Effector memory CD8-positive, alpha-beta T cell (primary cell): ENCODE measurements at regions not wholly inside any gene's neighbourhood (a gene's known extent, or its start where the extent isn't known, plus 50 kb on each side); places are given as distances from the start of the nearest gene placed in this dataset.

Source experiments
- ATAC-seq: fragments of 150-1000 bp; cut with Tn5 transposase; replicated peaks from 2 replicates; pipeline ENCODE4 v1.10.0; 2021; ENCODE audit warnings: mild to moderate bottlenecking, moderate library complexity
- DNase-seq, 3 experiments: peaks; one replicate each; pipeline ENCODE4 v3.0.0; 2021
- H3K27ac Mint-ChIP-seq, 2 donors: one replicate each; pipeline ENCODE4 v1.8.0; 2022; ENCODE audit warnings: mild to moderate bottlenecking in 2 of 2, mixed read lengths in 2 of 2, moderate library complexity in 2 of 2
- H3K27me3 Mint-ChIP-seq, 2 donors: one replicate each; pipeline ENCODE4 v1.8.0; 2022; ENCODE audit warnings: mixed read lengths in 2 of 2
- H3K36me3 Mint-ChIP-seq: one replicate; pipeline ENCODE4 v1.8.0; 2022; ENCODE audit warnings: mild to moderate bottlenecking, moderate library complexity, mixed read lengths; ENCODE audit not compliant: insufficient read depth
- H3K4me1 Mint-ChIP-seq, 2 donors: one replicate each; pipeline ENCODE4 v1.8.0; 2022; ENCODE audit warnings: low read depth in 2 of 2, mixed read lengths in 2 of 2
- H3K4me3 Mint-ChIP-seq, 2 donors: one replicate each; pipeline ENCODE4 v1.8.0; 2022; ENCODE audit warnings: mild to moderate bottlenecking in 2 of 2, mixed read lengths in 2 of 2, moderate library complexity in 2 of 2
- H3K9me3 Mint-ChIP-seq, 2 donors: one replicate each; pipeline ENCODE4 v1.8.0; 2022; ENCODE audit warnings: mixed read lengths in 2 of 2

- Mint-ChIP-seq H3K27me3 (no peaks in the 10 kb centered on the region), H3K9me3 (no peaks in the 10 kb centered on the region), H3K27ac (no peak overlapping the region), H3K36me3 (no peaks in the 10 kb centered on the region), H3K4me3 (no peak overlapping the region), H3K4me1 (no peaks in the 10 kb centered on the region)
- DNase-seq: no peak
- ATAC-seq: no peak
These were observed 503.2 kb upstream of the FAM98A start for GRCh38 chr2:34102339-34102738.

GRCh38 chr2:34099377-34099776 is 500.3 kb upstream of the FAM98A start:
- no peaks in the 10 kb centered on the region for H3K9me3 Mint-ChIP-seq
- H3K27me3 Mint-ChIP-seq: no peaks in the 10 kb centered on the region
- no peaks in the 10 kb centered on the region for H3K36me3 Mint-ChIP-seq
- no peaks in the 10 kb centered on the region for H3K4me1 Mint-ChIP-seq
- ATAC-seq (no peak), DNase-seq (no peak)
- no peak overlapping the region for H3K4me3 Mint-ChIP-seq
- H3K27ac Mint-ChIP-seq: no peak overlapping the region

- no peak for ATAC-seq
- DNase-seq: no peak
- Mint-ChIP-seq H3K4me1 (peaks cover 0 to 7% of the 10 kb centered on the region in 2 donors), H3K4me3 (no peak overlapping the region), H3K9me3 (no peaks in the 10 kb centered on the region), H3K27me3 (no peaks in the 10 kb centered on the region), H3K36me3 (no peaks in the 10 kb centered on the region), H3K27ac (no peak overlapping the region)
These were observed 499.2 kb upstream of the FAM98A start for GRCh38 chr2:34098256-34098655.

GRCh38 chr2:34096562-34097171 is 497.6 kb upstream of the FAM98A start:
- DNase-seq (peak; percentile 19 to 29 (median 27)), ATAC-seq (peak; percentile 35)
- Mint-ChIP-seq H3K4me3 (no peak overlapping the region), H3K9me3 (no peaks in the 10 kb centered on the region), H3K27me3 (no peaks in the 10 kb centered on the region), H3K27ac (no peak overlapping the region), H3K36me3 (no peaks in the 10 kb centered on the region), H3K4me1 (peaks cover 0 to 7% of the 10 kb centered on the region in 2 donors)

GRCh38 chr2:34093790-34094189 is 494.7 kb upstream of the FAM98A start:
- Mint-ChIP-seq H3K27ac (no peak overlapping the region), H3K4me1 (peaks cover 0 to 7% of the 10 kb centered on the region in 2 donors), H3K4me3 (no peak overlapping the region), H3K9me3 (no peaks in the 10 kb centered on the region), H3K27me3 (peaks cover under 1 to 3% of the 10 kb centered on the region in 2 donors), H3K36me3 (no peaks in the 10 kb centered on the region)
- ATAC-seq: no peak
- no peak for DNase-seq

- no peak overlapping the region for H3K27ac Mint-ChIP-seq
- H3K4me3 Mint-ChIP-seq: no peak overlapping the region
- ATAC-seq: no peak
- peaks cover 2 to 5% of the 10 kb centered on the region in 2 donors for H3K9me3 Mint-ChIP-seq
- DNase-seq: no peak
- H3K36me3 Mint-ChIP-seq: no peaks in the 10 kb centered on the region
- H3K27me3 Mint-ChIP-seq: no peaks in the 10 kb centered on the region
- H3K4me1 Mint-ChIP-seq: no peaks in the 10 kb centered on the region
These were observed 471.1 kb upstream of the FAM98A start for GRCh38 chr2:34070196-34070595.

- ATAC-seq (no peak), DNase-seq (no peak)
- H3K4me1 Mint-ChIP-seq: no peaks in the 10 kb centered on the region
- no peaks in the 10 kb centered on the region for H3K27me3 Mint-ChIP-seq
- H3K27ac Mint-ChIP-seq: no peak overlapping the region
- H3K4me3 Mint-ChIP-seq: no peak overlapping the region
- no peaks in the 10 kb centered on the region for H3K36me3 Mint-ChIP-seq
- peaks cover 0 to 8% of the 10 kb centered on the region in 2 donors for H3K9me3 Mint-ChIP-seq
These were observed 470.5 kb upstream of the FAM98A start for GRCh38 chr2:34069604-34070003.

- Mint-ChIP-seq H3K36me3 (no peaks in the 10 kb centered on the region), H3K27ac (no peak overlapping the region), H3K27me3 (no peaks in the 10 kb centered on the region), H3K4me1 (no peaks in the 10 kb centered on the region), H3K4me3 (no peak overlapping the region), H3K9me3 (peaks cover 0 to 2% of the 10 kb centered on the region in 2 donors)
- ATAC-seq (no peak), DNase-seq (no peak)
These were observed 451.3 kb upstream of the FAM98A start for GRCh38 chr2:34050413-34050812.

- Mint-ChIP-seq H3K36me3 (no peaks in the 10 kb centered on the region), H3K4me1 (no peaks in the 10 kb centered on the region), H3K27ac (no peak overlapping the region), H3K27me3 (no peaks in the 10 kb centered on the region), H3K9me3 (peaks cover 5 to 8% of the 10 kb centered on the region in 2 donors), H3K4me3 (no peak overlapping the region)
- DNase-seq: no peak
- no peak for ATAC-seq
These were observed 446.1 kb upstream of the FAM98A start for GRCh38 chr2:34045101-34045655.

- no peaks in the 10 kb centered on the region for H3K9me3 Mint-ChIP-seq
- DNase-seq (no peak), ATAC-seq (no peak)
- H3K4me1 Mint-ChIP-seq: no peaks in the 10 kb centered on the region
- H3K27ac Mint-ChIP-seq: no peak overlapping the region
- H3K36me3 Mint-ChIP-seq: no peaks in the 10 kb centered on the region
- no peak overlapping the region for H3K4me3 Mint-ChIP-seq
- no peaks in the 10 kb centered on the region for H3K27me3 Mint-ChIP-seq
These were observed 438.8 kb upstream of the FAM98A start for GRCh38 chr2:34037886-34038285.

GRCh38 chr2:34037157-34037556 is 438.1 kb upstream of the FAM98A start:
- no peaks in the 10 kb centered on the region for H3K4me1 Mint-ChIP-seq
- H3K4me3 Mint-ChIP-seq: no peak overlapping the region
- no peaks in the 10 kb centered on the region for H3K36me3 Mint-ChIP-seq
- ATAC-seq (no peak), DNase-seq (no peak)
- no peaks in the 10 kb centered on the region for H3K9me3 Mint-ChIP-seq
- no peak overlapping the region for H3K27ac Mint-ChIP-seq
- H3K27me3 Mint-ChIP-seq: no peaks in the 10 kb centered on the region

GRCh38 chr2:34031097-34031496 is 432.0 kb upstream of the FAM98A start:
- no peak for DNase-seq
- no peaks in the 10 kb centered on the region for H3K27me3 Mint-ChIP-seq

GRCh38 chr2:34030273-34030672 is 431.2 kb upstream of the FAM98A start:
- peaks cover 0 to 3% of the 10 kb centered on the region in 2 donors for H3K9me3 Mint-ChIP-seq
- no peak overlapping the region for H3K27ac Mint-ChIP-seq
- no peak overlapping the region for H3K4me3 Mint-ChIP-seq
- DNase-seq (no peak), ATAC-seq (no peak)
- H3K36me3 Mint-ChIP-seq: no peaks in the 10 kb centered on the region
- H3K27me3 Mint-ChIP-seq: no peaks in the 10 kb centered on the region
- no peaks in the 10 kb centered on the region for H3K4me1 Mint-ChIP-seq

More at GRCh38 chr2:34031097-34031496, 432.0 kb upstream of the FAM98A start:
- no peak overlapping the region for H3K4me3 Mint-ChIP-seq
- no peaks in the 10 kb centered on the region for H3K4me1 Mint-ChIP-seq
- no peak overlapping the region for H3K27ac Mint-ChIP-seq
- no peaks in the 10 kb centered on the region for H3K36me3 Mint-ChIP-seq
- H3K9me3 Mint-ChIP-seq: peaks cover 0 to 3% of the 10 kb centered on the region in 2 donors
- ATAC-seq: no peak

GRCh38 chr2:34029073-34029472 is 430.0 kb upstream of the FAM98A start:
- no peak overlapping the region for H3K4me3 Mint-ChIP-seq
- no peak for DNase-seq

More at GRCh38 chr2:34029073-34029472, 430.0 kb upstream of the FAM98A start:
- Mint-ChIP-seq H3K9me3 (peaks cover 0 to 3% of the 10 kb centered on the region in 2 donors), H3K27me3 (no peaks in the 10 kb centered on the region), H3K4me1 (no peaks in the 10 kb centered on the region), H3K36me3 (no peaks in the 10 kb centered on the region), H3K27ac (no peak overlapping the region)
- ATAC-seq: no peak
